H1 (cell line): ENCODE measurements at regions not wholly inside any gene's neighbourhood (a gene's known extent, or its start where the extent isn't known, plus 50 kb on each side); places are given as distances from the start of the nearest gene placed in this dataset.

Source experiments
- CTCF ChIA-PET: fragments of 300-600 bp; sonication (Branson Sonifier 250); formaldehyde crosslinking; loops from one replicate; lab custom pipeline; 2021; ENCODE audit not compliant: partially characterized antibody; lab: Charles Lee
- POLR2A ChIA-PET: fragments of 300-600 bp; sonication (Branson Sonifier 250); formaldehyde crosslinking; loops from one replicate; lab custom pipeline; 2021; ENCODE audit warnings: inconsistent platforms; ENCODE audit not compliant: partially characterized antibody; lab: Charles Lee
- DNase-seq, 2 experiments: peaks; one replicate each; pipeline versions ENCODE4 v3.0.0 to v3.0.0-alpha.2; 2010 to 2022; ENCODE audit warnings: low spot score in 2 of 2, low read depth in 1 of 2, mixed read lengths in 1 of 2
- FAIRE-seq: peaks from 2 replicates; lab custom pipeline; 2011; peaks lifted over from hg19 to GRCh38; lab: Jason Lieb, UNC
- H2AFZ ChIP-seq: 2 replicates; pipeline ENCODE4 v1.8.1; 2012; ENCODE audit warnings: low read length, inconsistent platforms
- H2AK5ac ChIP-seq: 2 replicates; pipeline ENCODE4 v1.6.1; 2013; ENCODE audit warnings: low read depth, low read length
- H2BK120ac ChIP-seq: replicated peaks from 2 replicates; pipeline ENCODE3; 2013; ENCODE audit warnings: low read depth, low read length, inconsistent platforms
- H2BK12ac ChIP-seq: 2 replicates; pipeline ENCODE4 v1.6.1; 2013; ENCODE audit warnings: low read depth, low read length
- H2BK15ac ChIP-seq: 2 replicates; pipeline ENCODE4 v1.6.1; 2013; ENCODE audit warnings: low read length
- H2BK20ac ChIP-seq: 2 replicates; pipeline ENCODE4 v1.6.1; 2013; ENCODE audit warnings: low read length
- H2BK5ac ChIP-seq: 2 replicates; pipeline ENCODE4 v1.6.1; 2013; ENCODE audit warnings: low read depth, low read length
- H3K14ac ChIP-seq: 2 replicates; pipeline ENCODE4 v1.6.1; 2013; ENCODE audit warnings: inconsistent platforms; ENCODE audit not compliant: insufficient read length
- H3K18ac ChIP-seq: 2 replicates; pipeline ENCODE4 v1.6.1; 2013; ENCODE audit warnings: low read length; ENCODE audit errors: extremely low read depth
- H3K23ac ChIP-seq: 2 replicates; pipeline ENCODE4 v1.6.1; 2013; ENCODE audit warnings: inconsistent platforms; ENCODE audit not compliant: insufficient read length
- H3K23me2 ChIP-seq: 2 replicates; pipeline ENCODE4 v1.6.1; 2013; ENCODE audit warnings: low read depth, low read length
- H3K27ac ChIP-seq: 2 replicates; pipeline ENCODE4 v1.6.1; 2011; ENCODE audit warnings: low read depth, low read length, inconsistent platforms
- H3K27me3 ChIP-seq, 4 experiments: replicated peaks in 1 of 4; 1 replicate in 1 of 4; 2 replicates in 3 of 4; pipeline versions ENCODE4 v1.6.1 to v1.8.1; 2011 to 2013; ENCODE audit warnings: low read length in 3 of 4, mild to moderate bottlenecking in 3 of 4, inconsistent platforms in 2 of 4, mixed read lengths in 2 of 4, moderate library complexity in 1 of 4; ENCODE audit not compliant: control insufficient read depth in 3 of 4, insufficient read depth in 3 of 4; ENCODE audit errors: extremely low read depth in 1 of 4
- H3K36me3 ChIP-seq, 4 experiments: 2 replicates each; pipeline versions ENCODE4 v1.6.1 to v1.8.1; 2011 to 2013; ENCODE audit warnings: mild to moderate bottlenecking in 4 of 4, low read length in 3 of 4, moderate library complexity in 2 of 4, control low read depth in 1 of 4, inconsistent platforms in 1 of 4; ENCODE audit not compliant: insufficient read depth in 4 of 4, control insufficient read depth in 2 of 4
- H3K4ac ChIP-seq: replicated peaks from 2 replicates; pipeline ENCODE3; 2013; ENCODE audit warnings: low read length, low read depth, mixed read lengths, inconsistent platforms; ENCODE audit not compliant: insufficient read length
- H3K4me1 ChIP-seq, 4 experiments: replicated peaks in 1 of 4; 1 replicate in 1 of 4; 2 replicates in 3 of 4; pipeline versions ENCODE4 v1.6.1 to v1.8.1; 2011 to 2013; ENCODE audit warnings: low read length in 3 of 4, inconsistent platforms in 2 of 4, mixed read lengths in 1 of 4; ENCODE audit not compliant: insufficient read depth in 4 of 4, control insufficient read depth in 3 of 4
- H3K4me2 ChIP-seq, 2 experiments: 2 replicates each; pipeline versions ENCODE4 v1.6.1 to v1.8.1; 2011 to 2013; ENCODE audit warnings: low read depth in 2 of 2, low read length in 2 of 2, control low read depth in 1 of 2, inconsistent platforms in 1 of 2, mild to moderate bottlenecking in 1 of 2; ENCODE audit not compliant: insufficient read depth in 1 of 2
- H3K4me3 ChIP-seq, 4 experiments: fragments of 200-600, 300-600 bp in 1 of 4; sonication (generic), shearing (Covaris generic), sonication (Bioruptor Twin) in 1 of 4; 2 replicates each; pipeline versions ENCODE4 v1.5.1 to v1.8.1; 2011 to 2016; ENCODE audit warnings: low read length in 4 of 4, low read depth in 3 of 4, control low read depth in 2 of 4, inconsistent platforms in 2 of 4, mild to moderate bottlenecking in 2 of 4, mixed read lengths in 1 of 4, moderate library complexity in 1 of 4; ENCODE audit not compliant: insufficient read depth in 2 of 4; ENCODE audit errors: extremely low read depth in 1 of 4
- H3K56ac ChIP-seq: replicated peaks from 2 replicates; pipeline ENCODE3; 2013; ENCODE audit warnings: low read depth, mild to moderate bottlenecking, mixed read lengths, low read length, inconsistent platforms; ENCODE audit not compliant: insufficient read length
- H3K79me1 ChIP-seq: 2 replicates; pipeline ENCODE4 v1.6.1; 2013; ENCODE audit warnings: low read depth, low read length, control low read depth
- H3K79me2 ChIP-seq, 2 experiments: 2 replicates each; pipeline versions ENCODE4 v1.6.1 to v1.8.1; 2012 to 2013; ENCODE audit warnings: low read length in 2 of 2, mild to moderate bottlenecking in 2 of 2, inconsistent platforms in 1 of 2; ENCODE audit not compliant: insufficient read depth in 2 of 2, control insufficient read depth in 1 of 2
- H3K9ac ChIP-seq, 4 experiments: replicated peaks in 1 of 4; 1 replicate in 1 of 4; 2 replicates in 3 of 4; pipeline versions ENCODE4 v1.6.1 to v1.8.1; 2011 to 2013; ENCODE audit warnings: low read depth in 3 of 4, low read length in 3 of 4, control low read depth in 2 of 4, mild to moderate bottlenecking in 2 of 4, moderate library complexity in 2 of 4, inconsistent platforms in 1 of 4; ENCODE audit errors: extremely low read depth in 1 of 4
- H3K9me3 ChIP-seq, 2 experiments: 2 replicates each; pipeline versions ENCODE4 v1.6.1 to v1.8.1; 2012 to 2013; ENCODE audit warnings: mild to moderate bottlenecking in 2 of 2, moderate library complexity in 2 of 2, control low read depth in 1 of 2, inconsistent platforms in 1 of 2, low read depth in 1 of 2, low read length in 1 of 2, mixed read lengths in 1 of 2; ENCODE audit not compliant: insufficient read depth in 2 of 2
- H4K20me1 ChIP-seq, 2 experiments: replicated peaks in 1 of 2; 2 replicates each; pipeline versions ENCODE3 to v1.8.1; 2011 to 2013; ENCODE audit warnings: inconsistent platforms in 2 of 2, low read length in 2 of 2, mild to moderate bottlenecking in 1 of 2; ENCODE audit not compliant: insufficient read depth in 2 of 2, control insufficient read depth in 1 of 2
- H4K5ac ChIP-seq: 2 replicates; pipeline ENCODE4 v1.6.1; 2013; ENCODE audit warnings: low read length, low read depth, mixed read lengths, inconsistent platforms; ENCODE audit not compliant: insufficient read length
- H4K8ac ChIP-seq: 2 replicates; pipeline ENCODE4 v1.8.0; 2013; ENCODE audit warnings: mild to moderate bottlenecking, moderate library complexity, low read length, inconsistent platforms; ENCODE audit not compliant: insufficient read depth; ENCODE audit errors: extremely low read depth
- H4K91ac ChIP-seq: replicated peaks from 2 replicates; pipeline ENCODE3; 2013; ENCODE audit warnings: low read length, mixed read lengths, inconsistent platforms; ENCODE audit not compliant: insufficient read length
- CREB1 ChIP-seq: IDR thresholded peaks from 2 replicates; pipeline ENCODE4 v1.6.1; 2012; ENCODE audit warnings: inconsistent platforms
- GABPA ChIP-seq: IDR thresholded peaks from 2 replicates; pipeline ENCODE4 v1.6.1; 2011; ENCODE audit warnings: mild to moderate bottlenecking, low read length, moderate library complexity, borderline replicate concordance; ENCODE audit not compliant: insufficient read depth
- HDAC6 ChIP-seq: IDR thresholded peaks from one replicate; pipeline ENCODE4 v1.7.1; 2012; ENCODE audit warnings: low read depth, mild to moderate bottlenecking, inconsistent platforms, low read length, moderate library complexity
- PHF8 ChIP-seq: fragments of 200-600 bp; sonication (generic); conservative IDR thresholded peaks from 2 replicates; pipeline ENCODE4 v1.7.1; 2012; ENCODE audit warnings: low read depth, mild to moderate bottlenecking, inconsistent platforms, low read length, moderate library complexity
- POU5F1 ChIP-seq: IDR thresholded peaks from 2 replicates; pipeline ENCODE4 v1.6.1; 2011; ENCODE audit warnings: low read depth, mild to moderate bottlenecking, low read length, moderate library complexity
- RFX5 ChIP-seq: IDR thresholded peaks from 2 replicates; pipeline ENCODE4 v1.6.1; 2011; ENCODE audit warnings: low read depth, low read length, improper control_type of control experiment, borderline replicate concordance
- SRF ChIP-seq: IDR thresholded peaks from 2 replicates; pipeline ENCODE4 v1.6.1; 2011; ENCODE audit warnings: mild to moderate bottlenecking, low read depth, low read length, moderate library complexity
- TAF1 ChIP-seq: IDR thresholded peaks from 2 replicates; pipeline ENCODE4 v1.6.1; 2011; ENCODE audit warnings: mild to moderate bottlenecking, low read depth, low read length
- TEAD4 ChIP-seq: IDR thresholded peaks from 2 replicates; pipeline ENCODE4 v1.6.1; 2012; ENCODE audit warnings: low read depth, low read length, inconsistent platforms, mixed read lengths
- YY1 ChIP-seq: IDR thresholded peaks from 2 replicates; pipeline ENCODE4 v1.6.1; 2011; ENCODE audit warnings: low read depth, mild to moderate bottlenecking, low read length
- WGBS, 2 experiments: shearing (Covaris generic) in 1 of 2; methylation state at CpG; one replicate each; pipeline versions ENCODE4 v1.1.6 to v1.1.7; 2013 to 2015; ENCODE audit warnings: low lambda C conversion rate in 2 of 2, mixed read lengths in 2 of 2, inconsistent platforms in 1 of 2, low coverage in 1 of 2, missing lambda C conversion rate in 1 of 2; ENCODE audit not compliant: insufficient replicate concordance in 2 of 2, insufficient coverage in 1 of 2, insufficient read length in 1 of 2; ENCODE audit errors: extremely low coverage in 1 of 2, missing lambda C conversion rate in 1 of 2; 5-methylcytosine and 5-hydroxymethylcytosine counted together

DNA sequence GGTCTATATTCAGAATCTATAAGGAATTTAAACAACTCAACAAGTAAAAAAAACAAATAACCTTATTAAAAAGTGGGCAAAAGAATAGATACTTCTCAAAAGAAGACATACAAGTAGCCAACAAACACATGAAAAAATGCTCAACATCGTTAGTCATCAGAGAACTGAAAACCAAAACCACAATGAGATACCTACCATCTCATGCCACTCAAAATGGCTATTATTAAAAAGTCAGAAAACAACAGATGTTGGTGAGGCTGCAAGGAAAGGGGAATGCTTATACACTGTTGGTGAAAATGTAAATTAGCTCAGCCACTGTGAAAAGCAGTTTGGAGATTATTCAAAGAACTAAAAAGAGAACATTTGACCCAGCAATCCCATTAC lies 201.6 kb downstream of the QDPR start:
- Histone ChIP-seq H2AK5ac (no peak overlapping the region), H3K79me2 (no peaks in the 10 kb centered on the region), H3K36me3 (no peaks in the 10 kb centered on the region), H4K20me1 (no peaks in the 10 kb centered on the region), H4K91ac (no peak overlapping the region), H3K14ac (no peak overlapping the region), H3K4me3 (no peak overlapping the region), H3K4ac (no peak overlapping the region), H2BK15ac (no peak overlapping the region), H4K5ac (no peak overlapping the region), H2BK120ac (no peak overlapping the region), H4K8ac (no peak overlapping the region), H3K79me1 (no peaks in the 10 kb centered on the region), H3K9ac (no peak overlapping the region), H3K18ac (no peak overlapping the region), H3K23ac (no peak overlapping the region), H3K27ac (no peak overlapping the region), H2BK20ac (no peak overlapping the region), H3K23me2 (no peaks in the 10 kb centered on the region), H2BK12ac (no peak overlapping the region), H3K56ac (no peak overlapping the region), H3K4me1 (no peaks in the 10 kb centered on the region), H2BK5ac (no peak overlapping the region), H2AFZ (no peak overlapping the region), H3K9me3 (no peaks in the 10 kb centered on the region), H3K27me3 (no peaks in the 10 kb centered on the region), H3K4me2 (no peak overlapping the region)
- DNase-seq: no peak
- FAIRE-seq: no peak
- POLR2A ChIA-PET: no interaction called here
- TF ChIP-seq GABPA (no peak), TEAD4 (no peak), PHF8 (no peak), TAF1 (no peak), POU5F1 (no peak), RFX5 (no peak), YY1 (no peak), CREB1 (no peak), HDAC6 (no peak), SRF (no peak)
- CTCF ChIA-PET: interaction anchor here (1.5 kb wide), 1 partner anchor 138 kb away, joined by 3 read pairs; no protein-coding TSS in a partner anchor
- 82% methylated on average over 1 of the region's 1 CpG; no CpG with 5 or more reads in 1 of the 2 experiments for WGBS, 2 experiments
